SHP77 (cell line): ENCODE measurements at regions not wholly inside any gene's neighbourhood (a gene's known extent, or its start where the extent isn't known, plus 50 kb on each side); places are given as distances from the start of the nearest gene placed in this dataset.
"Not testable (repeated sequence)": the region's sequence is repeated elsewhere in the genome, so short reads cannot be mapped to it uniquely, and the experiment has no call there.

ENCODE experiments used
- DNase-seq, 2 experiments: peaks; one replicate each; lab custom pipeline; 2025; lab: John Stamatoyannopoulos, UW

DNA sequence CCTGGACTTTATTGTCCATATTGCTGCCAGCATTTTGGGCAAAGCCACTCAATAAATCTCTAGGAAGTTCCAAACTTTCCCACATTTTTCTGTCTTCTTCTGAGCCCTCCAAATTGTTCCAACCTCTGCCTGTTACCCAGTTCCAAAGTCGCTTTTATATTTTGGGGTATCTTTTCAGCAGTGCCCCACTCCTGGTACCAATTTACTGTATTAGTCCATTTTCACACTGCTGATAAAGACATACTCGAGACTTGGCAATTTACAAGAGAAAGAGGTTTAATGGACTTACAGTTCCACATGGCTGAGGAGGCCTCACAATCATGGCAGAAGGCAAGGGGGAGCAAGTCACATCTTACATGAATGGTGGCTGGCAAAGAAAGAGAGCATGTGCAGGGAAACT, 53.4 kb downstream of the AHSP start:
- not testable (repeated sequence) for DNase-seq

GRCh38 chr16:31601737-31602384, 74.2 kb downstream of the AHSP start:
- DNase-seq = not testable (repeated sequence)

DNA sequence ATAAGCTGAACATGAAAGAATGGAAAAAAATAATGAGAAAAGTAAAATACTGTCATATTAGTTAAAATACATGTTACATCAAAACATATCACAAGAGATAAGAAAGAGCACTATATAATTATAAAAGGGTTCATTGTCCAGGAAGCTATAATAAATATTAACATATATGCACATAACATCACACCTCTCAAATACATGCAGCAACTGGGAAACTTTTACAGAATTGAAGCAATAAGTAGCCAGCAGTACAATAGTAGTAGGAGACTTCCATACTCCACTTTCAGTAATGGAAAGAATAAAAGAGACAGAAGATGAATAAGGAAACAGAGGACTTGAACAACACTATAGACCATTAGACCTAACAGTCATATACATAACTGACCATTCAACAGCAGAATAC, 90.4 kb downstream of the AHSP start:
- DNase-seq = no peak

DNA sequence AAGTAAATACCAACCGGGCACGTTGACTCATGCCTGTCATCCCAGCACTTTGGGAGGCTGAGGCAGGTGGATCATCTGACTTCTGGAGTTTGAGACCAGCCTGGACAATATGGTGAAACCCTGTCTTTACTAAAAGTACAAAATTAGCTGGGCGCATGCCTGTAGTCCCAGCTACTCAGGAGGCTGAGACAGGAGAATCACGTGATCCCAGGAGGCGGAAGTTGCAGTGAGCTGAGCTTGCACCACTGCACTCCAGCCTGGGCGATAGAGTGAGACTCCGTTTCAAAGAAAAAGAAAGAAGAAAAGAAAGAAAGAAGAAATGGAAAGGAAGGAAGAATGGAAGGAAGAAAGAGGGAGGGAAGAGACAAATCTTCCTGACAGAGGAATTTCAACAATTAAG, 108.7 kb downstream of the AHSP start:
- no peak for DNase-seq

- DNase-seq = no peak
These were observed 113.6 kb downstream of the AHSP start for GRCh38 chr16:31641279-31641678.

- not testable (repeated sequence) for DNase-seq
These were observed 128.0 kb downstream of the AHSP start for GRCh38 chr16:31655674-31656073.

GRCh38 chr16:31664683-31665482, 137.2 kb downstream of the AHSP start:
- DNase-seq = no peak

- no peak for DNase-seq
These were observed 147.0 kb downstream of the AHSP start for GRCh38 chr16:31674686-31675085.

DNA sequence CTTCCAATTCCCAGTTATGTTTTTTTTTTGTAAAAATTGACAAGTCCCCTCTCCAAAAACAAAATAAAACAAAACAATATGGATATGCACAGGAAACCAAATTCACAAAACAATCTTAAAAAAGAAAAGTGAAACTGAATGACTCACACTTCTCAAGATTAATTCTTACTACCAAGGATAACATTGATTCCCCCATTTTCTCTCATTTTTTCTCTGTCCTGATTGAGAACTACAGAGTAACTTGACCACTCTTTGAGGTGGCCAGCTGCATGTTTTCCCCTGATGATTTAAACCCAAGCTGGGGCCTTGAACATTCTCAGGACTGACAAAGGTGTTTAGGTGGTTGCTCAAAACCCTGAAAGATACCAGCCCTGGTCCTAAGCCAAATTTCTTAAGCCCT, 149.0 kb downstream of the AHSP start:
- DNase-seq = no peak

DNA sequence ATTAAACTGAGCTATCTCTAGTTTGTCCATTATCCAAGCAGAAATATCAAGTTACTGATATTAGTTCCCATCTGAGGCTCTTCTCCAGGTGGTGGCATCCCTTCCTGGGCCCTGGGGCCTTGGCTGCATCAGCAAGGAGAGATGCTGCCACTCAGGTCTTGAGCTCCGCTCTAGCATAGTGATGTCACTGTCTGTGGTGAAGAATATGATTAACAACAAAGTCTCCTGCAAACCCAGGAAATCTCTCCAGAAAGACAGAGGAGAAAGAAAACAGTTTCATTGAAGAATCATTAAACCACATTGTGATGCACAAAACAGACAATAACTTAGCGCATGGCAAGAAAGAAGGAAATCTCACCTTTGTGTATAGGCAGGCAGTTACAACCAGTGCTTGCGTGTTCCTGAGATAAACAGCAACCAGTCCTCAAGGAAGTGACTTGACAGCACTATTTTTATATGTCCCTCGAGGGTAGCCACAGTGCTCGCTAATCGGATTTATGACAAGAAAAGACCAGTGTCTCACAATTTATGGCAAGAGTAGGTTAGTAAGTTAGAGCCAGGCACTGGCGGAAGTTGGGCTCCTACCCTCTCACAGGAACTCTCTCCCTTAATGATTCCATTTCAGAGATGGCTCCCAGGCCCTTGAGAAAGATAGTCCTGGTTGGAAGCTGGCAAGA, 151.1 kb downstream of the AHSP start:
- DNase-seq = no peak

GRCh38 chr16:31689331-31689730, 161.6 kb downstream of the AHSP start:
- not testable (repeated sequence) for DNase-seq

DNA sequence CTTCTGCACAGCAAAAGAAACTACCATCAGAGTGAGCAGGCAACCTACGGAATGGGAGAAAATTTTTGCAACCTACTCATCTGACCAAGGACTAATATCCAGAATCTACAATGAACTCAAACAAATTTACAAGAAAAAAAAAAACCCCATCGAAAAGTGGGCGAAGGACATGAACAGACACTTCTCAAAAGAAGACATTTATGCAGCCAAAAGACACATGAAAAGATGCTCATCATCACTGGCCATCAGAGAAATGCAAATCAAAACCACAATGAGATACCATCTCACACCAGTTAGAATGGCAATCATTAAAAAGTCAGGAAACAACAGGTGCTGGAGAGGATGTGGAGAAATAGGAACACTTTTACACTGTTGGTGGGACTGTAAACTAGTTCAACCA, 164.6 kb downstream of the AHSP start:
- DNase-seq = not testable (repeated sequence)

GRCh38 chr16:31693733-31694132, 166.0 kb downstream of the AHSP start:
- no peak for DNase-seq

GRCh38 chr16:31694461-31694860, 166.8 kb downstream of the AHSP start:
- DNase-seq = no peak

DNA sequence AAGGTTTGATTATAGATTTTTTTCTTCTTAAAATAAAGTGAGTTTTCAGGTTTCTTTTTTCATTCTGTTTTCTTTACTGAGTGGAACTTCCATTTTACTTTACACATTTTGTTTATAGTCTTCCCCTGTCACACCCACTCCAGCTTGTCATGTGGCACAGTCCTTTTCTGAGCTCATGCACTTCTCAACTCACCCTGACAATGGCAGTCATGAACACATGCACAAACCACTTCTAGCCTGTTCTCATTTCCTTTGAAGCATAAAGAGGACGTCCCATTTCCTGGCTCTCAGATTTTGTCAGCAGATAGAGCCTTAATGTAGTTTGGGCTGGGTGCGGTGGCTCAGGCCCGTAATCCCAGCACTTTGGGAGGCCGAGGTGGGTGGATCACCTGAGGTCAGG, 168.0 kb downstream of the AHSP start:
- DNase-seq = no peak

DNA sequence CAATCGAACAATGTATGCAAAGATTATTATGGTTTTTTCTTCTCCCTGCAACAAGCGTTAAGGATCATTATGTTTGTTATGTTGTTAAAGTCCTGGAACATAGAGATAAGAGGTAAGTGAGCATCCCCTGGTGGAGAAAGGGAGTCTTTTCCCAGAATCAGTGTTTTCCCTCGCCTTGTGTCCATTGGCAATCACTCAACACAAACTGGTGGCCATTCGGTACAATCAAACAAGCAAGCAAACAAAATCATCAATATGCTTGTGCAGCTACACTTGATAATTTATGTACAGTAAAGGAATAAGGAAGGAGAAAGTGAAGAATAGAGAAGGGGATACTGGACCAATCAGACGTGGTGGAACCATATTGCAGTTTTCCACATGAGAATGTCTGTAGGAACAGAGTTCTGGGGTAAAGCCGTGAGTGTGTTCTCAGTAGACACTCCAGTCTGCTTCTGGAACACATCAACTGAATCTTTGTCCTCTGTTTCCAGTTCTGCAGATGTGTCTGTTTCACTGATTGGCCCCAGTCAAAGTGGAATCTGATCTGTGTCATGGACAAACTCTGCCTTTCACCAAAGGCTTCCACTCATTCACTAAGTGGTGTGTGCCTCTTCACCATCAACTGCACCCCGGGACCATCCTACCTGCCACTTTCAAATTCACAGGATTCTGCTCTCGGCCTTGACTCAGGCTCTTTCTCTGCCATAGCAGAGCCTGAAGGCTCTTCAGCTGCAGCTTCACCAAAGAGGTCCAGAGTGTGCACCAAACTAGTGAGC, 169.5 kb downstream of the AHSP start:
- DNase-seq = peak; percentile 41 to 55

DNA sequence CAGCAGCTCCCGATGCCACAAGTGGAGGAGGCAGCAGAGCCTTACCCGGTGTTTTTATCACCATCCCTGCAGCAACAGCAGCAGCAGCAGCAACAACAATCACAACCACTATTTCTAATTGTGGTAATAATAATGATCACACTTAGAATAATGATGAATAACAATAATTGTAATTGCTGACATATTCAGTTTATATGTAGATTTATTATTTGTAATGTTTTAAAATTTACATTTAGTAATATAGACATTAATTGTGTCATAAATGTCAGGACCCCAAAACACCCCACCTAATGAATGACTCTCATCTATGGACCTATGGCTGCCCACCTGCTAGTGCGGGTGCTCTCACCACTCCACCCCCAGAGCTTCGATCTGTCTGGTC, 170.0 kb downstream of the AHSP start:
- DNase-seq = no peak

- DNase-seq = no peak
These were observed 171.2 kb downstream of the AHSP start for GRCh38 chr16:31698901-31699300.

GRCh38 chr16:31699601-31700000, 171.9 kb downstream of the AHSP start:
- no peak for DNase-seq

GRCh38 chr16:31700200-31700529, 172.5 kb downstream of the AHSP start:
- peak; percentile 90 to 97 for DNase-seq

DNA sequence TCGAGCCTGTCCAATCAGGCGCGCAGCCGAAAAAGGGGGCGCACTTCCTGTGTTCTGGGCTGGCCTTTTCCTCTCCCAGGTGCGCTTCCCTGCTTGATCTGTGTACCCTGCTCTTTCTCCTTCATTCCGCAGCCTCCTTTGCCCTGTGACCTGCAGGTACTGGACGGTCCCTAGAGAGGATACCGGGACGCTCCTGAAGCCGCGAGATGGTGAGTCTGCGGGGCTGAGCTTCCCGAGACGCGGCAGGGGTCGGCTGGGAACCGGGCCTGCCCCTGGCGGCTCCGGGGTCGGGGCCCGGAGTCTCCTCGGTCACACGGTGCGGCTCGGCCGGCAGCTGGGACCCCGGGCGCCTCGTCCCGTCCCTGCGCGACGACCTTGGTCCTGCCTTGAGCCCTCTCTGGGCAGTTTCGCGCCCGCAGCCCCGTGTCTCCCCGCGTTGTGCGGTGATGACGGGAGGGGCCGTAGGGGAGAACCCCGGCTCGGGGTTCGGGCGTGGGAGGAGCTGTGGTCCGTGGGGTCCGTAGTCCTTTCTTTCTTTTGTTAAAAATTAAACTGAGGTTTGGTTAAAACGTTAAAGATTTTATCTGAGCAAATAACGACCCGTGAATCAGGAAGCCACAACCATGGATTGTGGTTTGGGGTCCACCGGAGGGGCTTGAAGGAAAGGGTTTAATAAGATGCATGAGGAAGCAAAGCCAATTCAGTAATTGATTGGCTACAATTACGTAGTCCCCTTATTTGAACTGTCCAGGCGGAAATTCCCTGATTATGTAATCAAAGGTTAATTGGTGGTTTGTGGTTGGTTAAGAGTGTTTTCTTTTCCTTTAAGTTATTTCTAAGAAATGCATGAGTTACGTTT, 172.8 kb upstream of the ZNF267 start:
- DNase-seq = no peak

- DNase-seq = no peak
These were observed 171.9 kb upstream of the ZNF267 start for GRCh38 chr16:31701734-31702133.
